ENCODE measurements at regions not wholly inside any gene's neighbourhood (a gene's known extent, or its start where the extent isn't known, plus 50 kb on each side); places are given as distances from the start of the nearest gene placed in this dataset.

DNA sequence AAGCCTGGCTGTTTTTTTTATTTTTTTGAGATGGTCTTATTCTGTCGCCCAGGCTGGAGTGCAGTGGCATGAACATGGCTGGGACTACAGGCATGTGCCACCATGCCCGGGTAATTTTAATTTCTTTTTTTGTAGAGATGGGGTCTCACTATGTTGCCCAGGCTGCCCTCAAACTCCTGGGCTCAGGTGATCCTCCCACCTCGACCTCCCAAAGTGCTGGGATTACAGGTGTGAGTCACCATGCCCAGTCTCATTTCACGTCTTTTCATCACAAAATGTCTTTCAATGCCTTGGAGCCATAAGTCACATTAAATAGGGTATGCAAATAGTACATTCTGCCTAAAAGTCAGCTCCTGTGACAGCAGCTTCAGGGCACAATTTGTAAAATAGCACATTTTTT lies 52.8 kb downstream of the SOX2 start:
- DNase-seq: no peak

DNA sequence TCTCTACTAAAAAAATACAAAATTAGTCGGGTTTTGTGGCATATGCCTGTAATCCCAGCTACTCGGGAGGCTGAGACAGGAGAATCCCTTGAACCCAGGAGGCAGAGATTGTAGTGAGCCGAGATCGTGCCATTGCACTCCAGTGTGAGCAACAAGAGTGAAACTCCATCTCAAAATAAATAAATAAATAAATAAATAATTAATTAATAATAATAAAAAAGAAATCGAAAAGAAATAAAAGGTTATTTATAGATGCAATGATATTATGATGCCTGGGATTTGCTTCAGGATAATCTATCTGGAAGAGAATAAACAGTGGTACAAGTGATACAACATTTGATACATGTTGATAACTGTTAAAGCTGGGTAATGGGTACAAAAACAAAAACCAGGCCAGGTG lies 58.6 kb downstream of the SOX2 start:
- DNase-seq: no peak

DNA sequence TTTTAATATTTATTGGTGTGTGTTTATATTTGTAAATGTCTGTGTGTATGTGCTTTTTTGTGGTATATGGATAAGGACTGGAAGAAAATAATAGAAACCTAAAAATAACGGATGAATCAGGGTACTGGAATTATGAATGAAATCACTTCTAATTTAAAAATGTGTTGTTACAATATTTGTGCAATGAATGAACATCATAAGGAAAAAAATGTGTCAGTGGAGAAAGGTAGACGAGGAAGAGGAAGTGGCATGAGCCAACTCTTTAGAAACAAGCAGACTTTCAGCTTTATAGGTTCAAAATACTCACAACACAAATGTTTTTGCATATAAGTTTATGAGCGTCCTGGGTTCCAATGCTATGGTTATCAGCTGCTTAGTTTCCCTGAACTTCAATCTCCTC lies 59.4 kb downstream of the SOX2 start:
- no peak for DNase-seq

DNA sequence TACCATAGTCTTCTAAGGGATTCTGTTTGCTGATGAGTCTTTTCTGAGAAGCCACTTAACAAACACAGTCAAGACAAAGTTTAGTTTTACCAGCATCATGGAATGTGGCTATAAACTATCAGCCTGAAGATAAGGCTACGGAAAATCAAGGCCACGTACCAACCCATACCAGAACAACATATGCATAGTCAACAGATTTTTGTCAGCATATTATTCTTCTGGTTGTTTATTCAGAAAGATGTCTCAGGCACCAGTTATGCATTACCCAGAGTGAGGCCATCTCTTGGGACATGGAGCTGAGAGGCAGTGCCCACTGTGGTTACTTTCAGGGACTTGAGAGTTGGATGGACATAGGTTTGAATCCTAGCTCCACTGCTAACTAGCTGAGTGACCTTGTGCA lies 60.4 kb downstream of the SOX2 start:
- no peak for DNase-seq

DNA sequence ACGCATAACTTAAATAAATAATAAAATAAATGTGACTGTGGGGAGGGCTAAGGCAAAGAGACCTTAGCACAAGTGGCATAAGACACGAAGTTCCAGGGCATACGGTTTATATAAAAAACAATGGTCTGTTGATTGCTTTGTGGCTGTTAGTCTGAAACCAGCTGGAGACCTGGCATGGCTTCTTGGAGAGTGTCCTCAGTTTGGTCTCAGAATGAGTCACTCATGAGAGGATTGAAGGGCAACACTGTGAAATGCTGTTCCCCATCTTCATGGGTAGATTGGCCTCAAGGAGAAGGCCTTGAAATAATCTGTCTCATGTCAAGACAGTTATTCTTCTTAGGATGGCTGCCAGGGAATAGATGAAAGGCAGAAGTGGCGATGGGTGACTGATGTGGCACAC lies 62.2 kb downstream of the SOX2 start:
- no peak for DNase-seq

DNA sequence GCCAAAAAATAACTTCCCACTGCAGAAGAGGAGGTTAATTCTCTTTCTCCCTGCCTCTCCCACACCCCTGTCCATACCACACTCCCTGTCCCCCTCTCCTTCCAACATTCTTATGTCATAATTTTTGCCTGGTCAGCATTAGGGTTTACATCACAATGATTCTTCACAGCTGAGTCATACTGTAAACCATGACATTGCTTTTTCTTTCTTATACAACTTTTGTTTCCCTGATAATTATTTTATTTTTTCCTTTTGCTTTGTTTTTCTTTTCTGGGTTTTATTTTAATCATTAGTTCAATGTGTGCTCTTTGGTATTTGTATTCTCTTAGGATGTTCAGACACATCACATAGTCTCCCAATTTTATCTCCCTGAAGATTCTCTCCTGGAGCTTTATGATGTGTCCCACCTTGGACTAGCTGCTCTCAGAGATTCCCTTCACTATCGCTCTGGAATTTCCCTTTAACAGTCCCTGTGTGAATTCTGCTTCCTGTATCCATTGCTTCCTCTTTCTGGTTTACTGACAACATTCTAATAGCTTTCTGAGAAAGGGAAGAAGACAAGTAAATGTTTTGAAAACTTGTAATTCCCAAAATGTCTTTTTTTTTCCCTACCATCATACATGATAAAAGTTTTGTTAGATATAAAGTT lies 70.7 kb downstream of the SOX2 start:
- no peak for DNase-seq

DNA sequence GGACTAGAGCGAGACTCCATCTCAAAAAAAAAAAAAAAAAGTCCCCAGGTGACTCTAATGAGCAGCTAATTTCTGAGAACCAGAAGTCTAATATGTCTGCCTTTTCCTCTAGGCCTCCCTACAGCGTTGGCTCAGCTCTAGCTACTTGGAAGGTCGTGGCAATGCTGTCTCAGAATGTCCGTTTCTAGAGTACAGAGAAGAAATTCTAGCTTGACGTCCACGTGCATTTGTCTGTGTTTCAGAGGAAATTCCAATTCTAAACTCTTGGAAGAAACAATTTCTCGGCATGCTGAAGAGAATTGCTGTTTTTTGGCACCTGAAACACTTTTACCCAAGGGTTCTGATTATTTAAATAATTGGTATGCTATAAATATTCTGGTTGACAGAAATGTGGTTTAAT lies 78.8 kb downstream of the SOX2 start:
- no peak for DNase-seq

DNA sequence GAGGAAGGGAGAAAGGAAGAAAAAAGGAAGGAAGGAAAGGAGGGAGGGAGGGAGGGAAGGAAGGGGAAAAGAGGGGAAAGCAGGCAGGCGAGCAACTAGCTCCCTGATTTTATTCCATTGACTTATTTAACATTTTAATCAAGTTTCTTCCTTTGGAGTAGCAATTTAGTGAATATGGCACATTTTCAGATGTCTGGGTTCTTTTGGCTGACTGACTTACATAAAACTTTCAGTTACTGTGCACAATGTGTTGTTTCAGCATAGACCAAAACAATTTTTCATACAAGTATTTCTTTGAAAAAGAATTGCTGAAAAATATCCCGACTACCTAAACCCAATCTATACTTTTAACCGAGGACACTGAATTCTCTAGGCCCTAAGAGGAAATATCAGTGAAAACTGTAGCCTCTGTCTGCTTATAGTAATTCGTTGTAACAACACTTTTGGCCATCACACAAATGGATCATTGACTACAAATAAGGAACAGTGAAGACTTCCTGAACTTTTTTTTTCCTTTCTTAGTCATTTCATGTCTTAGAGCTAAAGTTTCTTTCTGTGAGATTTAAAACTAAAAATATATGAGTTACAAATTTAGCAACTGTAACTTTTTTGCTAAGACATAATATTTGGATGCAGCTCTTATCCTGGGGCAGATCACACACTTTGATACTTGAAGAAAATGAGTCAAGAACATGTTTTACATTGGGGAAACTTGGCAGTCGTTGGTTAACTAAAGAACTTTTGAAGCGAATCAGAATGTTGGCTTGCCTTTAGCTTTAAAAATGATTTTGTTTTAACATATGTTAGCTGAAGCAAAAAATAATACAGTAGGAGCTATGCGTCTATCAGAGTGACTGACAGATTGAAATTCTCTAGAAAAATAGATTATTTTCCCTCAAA lies 79.6 kb downstream of the SOX2 start:
- DNase-seq: no peak

DNA sequence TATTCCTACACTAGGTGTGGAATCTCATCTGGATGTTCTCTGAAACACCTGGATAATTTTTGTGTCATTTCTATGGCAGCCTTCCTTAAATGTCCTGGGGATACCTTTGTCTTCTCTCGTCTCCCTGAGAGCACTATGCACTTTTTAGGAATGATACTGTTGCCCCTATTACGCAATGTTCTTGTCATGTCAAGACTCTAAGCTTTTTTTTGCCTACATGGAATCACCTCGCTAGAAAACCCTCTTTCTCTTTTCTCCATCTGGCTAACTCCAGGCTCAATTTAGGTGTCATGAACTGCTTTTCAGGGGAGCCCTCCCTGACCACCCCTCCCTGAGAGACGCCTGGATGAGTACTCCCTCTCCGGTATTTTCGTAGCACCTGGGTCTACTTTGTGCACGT lies 81.3 kb downstream of the SOX2 start:
- no peak for DNase-seq

DNA sequence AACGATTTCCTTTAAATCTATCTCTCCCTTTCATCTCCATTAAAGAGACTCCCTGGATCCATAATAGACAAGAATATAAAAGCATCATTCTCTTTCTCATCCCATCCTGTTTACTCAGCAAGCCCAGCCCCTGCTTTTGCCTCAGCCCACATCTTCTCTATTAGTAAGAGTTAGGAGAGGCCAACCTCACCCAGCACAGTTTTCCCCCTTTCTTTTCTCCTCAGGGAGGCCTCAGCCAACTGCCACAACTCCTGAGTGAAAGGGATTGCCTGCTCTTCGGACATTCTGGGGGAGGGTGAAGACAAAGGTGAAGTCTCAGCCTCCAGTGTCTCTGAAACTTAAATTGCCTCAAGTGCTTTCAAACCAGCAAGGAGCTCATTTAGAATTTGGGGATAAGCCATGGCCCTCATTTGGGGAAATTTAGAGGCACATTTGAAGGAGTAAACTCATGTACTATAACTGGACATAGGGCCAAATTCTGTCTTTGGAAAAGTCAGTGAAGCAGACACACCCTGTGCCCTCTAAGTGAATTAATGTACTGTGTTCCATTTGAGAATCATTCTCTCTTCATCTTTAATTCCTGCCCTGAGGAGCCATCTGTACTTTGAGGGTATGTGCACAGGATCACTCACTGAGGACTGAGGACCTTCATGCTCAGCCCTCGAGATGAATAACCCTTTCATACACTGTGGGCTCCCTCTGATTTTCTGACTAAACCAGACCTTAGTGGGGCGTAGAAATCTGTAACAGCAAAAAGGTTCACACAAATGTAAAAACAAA lies 82.5 kb downstream of the SOX2 start:
- DNase-seq: no peak

DNA sequence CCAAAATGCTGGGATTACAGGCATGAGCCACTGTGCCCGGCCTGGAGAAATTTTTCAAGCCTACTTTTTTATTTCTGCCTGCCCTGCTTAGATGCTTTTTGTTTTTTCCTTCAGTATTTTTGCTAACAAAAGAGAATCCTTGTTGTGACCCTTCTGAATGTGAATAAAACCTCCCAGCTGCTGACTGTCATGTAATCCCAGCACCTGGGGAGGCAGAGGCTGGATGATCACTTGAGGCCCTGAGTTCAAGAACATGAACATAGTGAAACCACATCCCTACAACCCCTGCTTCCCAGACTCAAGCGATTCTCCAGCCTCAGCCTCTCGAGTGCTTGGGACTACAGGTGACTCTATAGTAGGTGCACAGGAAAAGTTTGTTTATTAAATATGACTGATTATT lies 84.9 kb downstream of the SOX2 start:
- DNase-seq: no peak

DNA sequence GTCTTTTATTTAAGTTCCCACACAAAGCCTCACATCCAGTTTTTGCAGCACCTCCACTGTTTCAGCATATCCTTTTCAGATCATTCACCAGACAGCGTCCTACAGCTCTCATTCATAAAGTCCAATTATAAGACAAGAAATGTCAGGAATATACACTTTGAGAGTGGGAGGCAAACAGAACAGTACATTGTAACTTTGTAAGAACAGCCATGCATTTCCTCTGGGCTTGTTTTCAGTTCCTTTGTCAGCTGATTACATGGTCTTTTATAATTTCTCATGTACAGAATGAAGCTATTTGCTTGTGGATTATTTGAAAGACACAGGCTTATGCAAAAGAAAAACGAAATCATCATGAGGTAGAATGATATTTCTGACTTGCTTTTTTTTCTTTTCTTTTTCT lies 85.7 kb downstream of the SOX2 start:
- DNase-seq: no peak

DNA sequence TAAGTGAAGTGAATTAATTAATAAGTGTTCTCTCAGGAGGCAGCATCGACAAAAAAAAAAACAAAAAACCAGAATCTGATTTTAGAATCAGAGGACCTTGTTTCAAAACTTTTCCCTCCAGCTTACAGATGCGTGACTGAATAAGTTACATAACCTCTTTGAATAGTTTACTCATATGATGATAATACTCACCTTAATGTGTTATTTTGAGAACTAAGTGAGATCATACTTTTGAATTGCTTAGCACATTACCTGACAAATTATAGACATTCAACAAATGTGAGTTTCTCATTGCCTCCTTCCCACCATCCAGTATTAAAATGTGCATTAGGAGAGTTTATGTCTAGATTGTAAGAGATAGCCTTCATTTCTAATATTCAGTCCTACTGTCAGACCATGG lies 94.0 kb downstream of the SOX2 start:
- no peak for DNase-seq

DNA sequence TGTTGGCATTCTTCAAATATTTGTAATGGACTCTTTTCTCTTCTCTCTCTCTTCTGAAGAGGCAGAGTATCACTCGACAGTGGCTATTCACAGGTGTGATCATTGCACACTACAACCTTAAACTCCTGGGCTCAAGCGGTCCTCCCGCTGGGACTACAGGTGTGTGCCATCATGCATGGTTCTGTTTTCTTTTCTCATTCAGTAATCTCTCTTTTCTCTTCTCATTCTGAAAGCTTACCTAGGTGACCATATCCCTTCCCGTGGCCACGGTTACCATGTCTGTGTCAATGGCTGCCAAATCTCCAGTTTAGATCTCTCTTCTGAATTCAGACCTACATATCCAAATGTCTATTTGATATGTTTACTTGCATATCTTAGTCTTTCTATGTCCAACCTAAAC lies 96.3 kb downstream of the SOX2 start:
- DNase-seq: no peak

DNA sequence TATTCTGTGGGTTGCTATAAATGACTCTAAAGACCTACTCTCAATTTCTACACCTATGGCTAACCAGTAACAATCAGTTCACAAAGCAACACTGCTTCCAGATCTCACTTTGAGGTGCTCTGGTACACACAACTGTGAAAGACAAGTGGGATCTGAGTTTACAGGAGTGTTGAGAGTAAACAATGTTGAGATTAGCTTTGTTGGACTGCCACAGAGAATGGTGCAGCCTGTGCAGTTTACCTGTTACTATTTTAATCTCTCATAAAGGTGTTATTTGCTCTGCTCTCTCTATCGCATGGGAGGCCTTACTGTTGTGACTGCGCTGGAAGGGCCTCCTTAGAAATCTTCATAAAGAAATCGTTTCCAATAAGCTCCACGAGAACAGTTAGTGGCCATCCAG lies 112.0 kb downstream of the SOX2 start:
- no peak for DNase-seq

DNA sequence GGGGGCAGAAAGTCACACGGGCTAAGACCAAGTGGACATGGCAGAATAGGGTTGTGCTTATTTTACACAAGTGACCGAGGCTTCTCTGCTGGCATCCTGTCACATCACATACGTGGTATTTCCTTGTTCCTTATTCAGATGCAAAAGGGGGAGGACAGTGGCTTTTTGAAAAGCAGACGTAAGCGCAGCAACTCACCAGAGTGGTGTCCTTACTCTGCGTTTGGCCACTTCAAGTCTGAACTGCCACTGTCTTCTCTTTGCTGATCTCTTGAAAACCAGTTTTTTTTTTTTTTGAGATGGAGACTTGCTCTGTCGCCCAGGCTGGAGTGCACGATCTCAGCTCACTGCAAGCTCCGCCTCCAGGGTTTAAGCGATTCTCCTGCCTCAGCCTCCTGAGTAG lies 113.2 kb downstream of the SOX2 start:
- no peak for DNase-seq

DNA sequence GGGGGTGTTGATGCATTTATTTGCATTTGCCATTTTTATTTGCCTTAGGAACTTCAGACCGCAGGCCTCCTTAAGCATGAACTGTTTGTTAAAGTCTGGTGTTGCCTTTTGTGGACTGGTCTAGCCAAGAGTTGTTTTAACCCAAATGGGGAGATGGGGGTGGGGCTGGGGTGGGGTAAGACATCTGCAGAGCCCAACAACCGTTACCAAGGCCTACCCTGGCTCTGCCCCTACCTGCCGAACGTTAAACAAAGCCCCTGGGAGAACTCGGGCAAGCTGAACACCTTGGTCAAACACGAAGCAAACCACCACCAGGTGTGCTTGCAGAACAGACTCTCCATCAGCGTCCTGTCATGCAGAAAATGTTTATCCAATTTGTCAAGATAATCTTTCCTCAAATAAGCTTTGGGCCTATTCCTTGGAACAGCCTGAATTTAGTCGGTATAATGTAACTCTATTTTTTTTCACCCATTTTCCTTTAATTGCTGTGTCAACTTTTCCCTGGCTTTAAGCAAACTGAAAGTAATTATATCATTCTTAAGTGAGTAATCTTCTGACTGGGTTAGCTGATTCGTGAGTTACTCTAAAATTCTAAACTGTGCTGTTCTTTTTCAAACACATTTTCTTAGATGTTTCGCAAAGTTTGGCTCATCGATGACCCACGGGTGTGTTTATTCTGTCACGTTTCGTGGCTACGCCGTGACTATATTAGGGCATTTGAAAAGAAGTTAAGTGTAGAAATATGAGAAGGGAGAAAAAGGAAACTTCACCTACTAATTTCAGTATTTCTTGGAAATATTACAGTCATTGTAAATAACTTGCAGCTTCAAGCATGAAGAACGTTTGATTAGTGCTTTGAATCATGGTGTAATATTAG lies 127.6 kb downstream of the SOX2 start:
- DNase-seq: peak; percentile 96

DNA sequence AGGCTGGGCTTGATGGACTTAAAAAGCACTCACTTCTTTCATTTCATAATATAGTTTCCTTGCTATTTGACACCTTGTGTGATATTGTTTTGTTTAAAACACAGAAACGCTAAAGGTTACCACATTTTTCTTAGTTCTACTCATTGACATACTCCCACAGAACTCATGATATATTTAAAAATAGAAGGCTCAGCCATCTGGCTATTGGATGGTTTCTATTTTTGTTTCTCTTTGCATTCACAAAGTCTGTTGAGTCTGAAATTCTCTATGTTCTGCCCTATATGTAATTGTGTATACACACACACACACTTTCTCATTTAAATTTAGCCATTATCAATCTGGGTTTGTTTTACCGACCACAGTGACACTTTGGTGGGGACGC lies 128.2 kb downstream of the SOX2 start:
- DNase-seq: no peak

DNA sequence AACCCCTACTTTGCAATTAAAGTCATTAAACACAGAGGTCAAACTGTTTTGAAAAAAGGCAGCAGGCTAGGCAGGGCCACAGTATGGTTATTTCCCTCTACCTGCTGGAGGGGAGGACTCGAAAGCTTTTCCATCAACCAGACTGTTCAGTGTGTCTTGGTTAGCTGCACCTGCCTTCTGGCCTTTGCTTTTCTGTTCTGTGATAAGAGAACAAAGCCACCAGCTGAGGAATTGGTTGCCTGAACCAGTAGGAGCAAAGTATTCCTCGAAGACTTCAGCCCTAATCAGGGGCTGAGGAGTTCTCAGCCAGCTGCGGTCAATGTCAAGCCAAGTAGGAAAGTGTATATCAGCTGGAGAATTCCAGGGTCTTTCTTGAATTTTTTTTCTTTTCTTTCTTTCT lies 132.5 kb downstream of the SOX2 start:
- DNase-seq: no peak

DNA sequence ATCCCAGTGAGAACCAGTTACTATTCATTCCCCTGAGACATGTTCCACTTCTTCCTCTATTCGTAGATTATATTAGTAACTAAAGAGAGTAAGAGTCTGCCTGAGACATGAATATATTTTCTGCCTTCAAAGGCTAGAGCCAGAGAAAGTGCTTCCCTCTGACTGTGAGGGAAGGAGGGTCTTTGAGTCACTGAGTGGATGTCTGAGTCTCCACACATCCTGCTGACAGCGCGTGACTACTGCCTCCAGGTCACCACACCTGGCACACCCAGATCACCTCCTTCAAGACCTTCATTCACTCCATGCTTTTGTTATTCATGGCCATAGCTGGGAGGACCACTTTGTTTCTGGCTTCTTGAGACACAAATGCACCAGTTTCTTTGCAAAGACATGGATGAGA lies 135.6 kb downstream of the SOX2 start:
- no peak for DNase-seq

DNA sequence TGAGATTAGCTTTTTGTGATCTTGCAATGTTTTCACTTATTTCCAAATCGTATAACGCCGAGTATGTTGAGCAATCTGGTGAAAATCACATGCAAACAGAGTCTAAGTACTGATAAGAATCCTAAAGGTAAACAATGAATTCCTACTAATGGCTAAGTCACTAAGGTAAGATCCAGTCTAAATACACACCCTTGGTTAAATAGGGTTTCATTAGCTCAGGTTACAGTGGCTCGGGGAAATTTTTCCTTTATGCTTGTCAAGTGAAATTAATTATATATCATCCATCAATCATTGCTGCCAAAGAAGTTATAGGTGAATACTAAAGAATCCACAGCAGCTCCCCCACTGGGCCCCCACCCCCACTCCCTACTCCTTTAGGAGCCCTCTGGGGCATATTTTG lies 139.3 kb downstream of the SOX2 start:
- DNase-seq: peak; percentile 45

DNA sequence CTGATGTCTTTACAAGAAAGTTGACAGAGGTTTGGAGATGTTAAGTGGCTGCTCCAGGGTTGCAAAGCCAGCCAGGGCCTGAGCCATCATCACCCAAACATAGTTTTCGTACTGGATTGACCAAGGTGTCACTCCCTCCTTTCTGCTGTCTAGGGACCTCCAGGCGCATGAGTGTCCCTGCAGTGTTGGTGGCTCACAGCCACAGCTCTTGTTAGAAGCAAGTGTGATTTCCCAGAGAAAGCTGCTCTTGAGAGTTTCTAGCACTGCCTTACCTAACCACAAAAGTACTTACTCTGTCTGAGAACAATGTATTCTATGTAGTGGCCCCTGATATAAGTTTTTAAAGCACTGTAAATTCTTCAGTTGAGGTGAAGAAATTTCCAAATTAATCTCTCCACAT lies 144.1 kb downstream of the SOX2 start:
- DNase-seq: no peak

DNA sequence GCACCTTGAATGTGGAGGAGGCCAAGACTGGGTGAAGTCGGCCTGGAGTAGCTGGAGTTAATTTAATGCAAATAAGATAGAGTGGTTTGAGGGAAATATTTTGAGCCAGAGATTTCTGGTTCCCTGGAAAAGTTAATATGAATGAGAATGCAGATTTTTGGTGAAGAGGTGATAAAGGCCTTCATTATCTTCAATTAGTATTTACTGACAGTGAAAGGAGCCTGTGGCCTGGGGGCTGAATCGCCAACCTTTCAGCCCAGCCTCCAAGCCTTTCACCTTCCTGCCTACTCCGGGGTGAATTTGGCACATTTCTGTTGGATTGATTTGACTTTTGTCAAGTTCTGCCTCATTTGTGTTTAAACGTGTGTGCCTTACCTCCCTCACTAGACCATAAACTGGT lies 147.8 kb downstream of the SOX2 start:
- no peak for DNase-seq

Data from NCI-H1105 (cell line).